ENCODE measurements at regions not wholly inside any gene's neighbourhood (a gene's known extent, or its start where the extent isn't known, plus 50 kb on each side); places are given as distances from the start of the nearest gene placed in this dataset.
"Not testable (repeated sequence)": the region's sequence is repeated elsewhere in the genome, so short reads cannot be mapped to it uniquely, and the experiment has no call there.

DNA sequence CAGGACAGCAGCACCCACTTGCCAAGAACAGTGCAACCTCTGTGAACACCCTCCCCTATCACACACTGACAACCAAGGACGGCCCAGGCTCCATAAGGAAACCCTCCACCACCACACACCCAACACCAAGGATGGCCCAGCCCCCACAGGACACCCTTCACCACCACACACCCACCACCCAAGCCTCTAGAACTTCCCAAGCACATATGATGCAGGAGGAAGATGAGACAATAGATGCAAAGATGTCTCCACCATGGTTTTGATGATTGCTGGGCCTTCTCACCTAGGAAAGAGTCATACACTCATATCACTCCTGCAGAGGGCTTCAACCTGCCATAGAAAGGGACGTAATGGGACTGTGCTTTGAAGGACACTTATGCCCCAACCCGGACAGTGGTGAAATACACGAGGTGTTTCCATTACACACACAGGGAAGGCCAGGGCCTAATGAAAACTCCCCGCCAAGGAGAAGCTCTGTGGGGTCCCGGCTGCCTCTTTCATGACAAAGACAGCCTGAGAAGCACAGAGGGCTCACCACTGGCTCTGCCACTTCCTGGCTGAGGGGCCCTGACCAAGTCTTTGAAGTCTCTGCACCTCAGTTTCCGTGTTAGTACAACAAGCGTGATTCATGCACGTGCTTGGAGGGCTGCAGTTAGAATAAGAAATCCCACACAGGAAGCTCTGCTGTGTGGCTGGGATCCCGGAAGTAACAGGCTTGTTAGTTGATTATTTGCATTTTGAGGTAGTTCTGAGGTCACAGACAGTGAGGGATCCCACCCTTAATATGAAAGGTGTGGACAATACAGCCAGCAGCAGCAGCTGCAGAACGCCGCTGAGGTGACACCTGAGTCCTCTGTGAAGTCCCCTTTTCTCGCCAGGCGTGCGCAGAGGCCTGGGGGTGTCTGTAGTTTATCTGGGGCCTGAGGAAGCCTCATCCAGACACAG, 61.9 kb upstream of the ATP12A start:
- peak; percentile 59 for DNase-seq (ENCODE audit: low read depth)

DNA sequence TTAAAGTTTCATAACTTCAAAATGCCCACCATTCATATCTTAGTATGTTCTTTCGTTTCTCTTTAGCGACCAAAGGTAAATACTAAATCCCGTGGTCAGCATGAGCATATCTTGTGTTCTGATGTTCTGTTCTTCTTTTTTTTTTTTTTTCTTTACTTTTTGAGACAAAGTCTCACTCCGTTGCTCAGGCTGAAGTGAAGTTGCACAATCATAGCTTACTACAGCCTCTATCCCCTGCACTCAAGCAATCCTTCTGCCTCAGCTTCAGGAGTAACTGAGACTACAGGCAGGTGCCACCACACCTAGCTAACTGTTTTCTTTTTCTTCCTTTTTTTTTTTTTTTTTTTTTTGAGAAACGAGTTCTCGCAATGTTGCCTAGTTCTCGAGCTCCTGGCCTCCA, 60.9 kb upstream of the ATP12A start:
- DNase-seq (ENCODE audit: low read depth), result no peak

DNA sequence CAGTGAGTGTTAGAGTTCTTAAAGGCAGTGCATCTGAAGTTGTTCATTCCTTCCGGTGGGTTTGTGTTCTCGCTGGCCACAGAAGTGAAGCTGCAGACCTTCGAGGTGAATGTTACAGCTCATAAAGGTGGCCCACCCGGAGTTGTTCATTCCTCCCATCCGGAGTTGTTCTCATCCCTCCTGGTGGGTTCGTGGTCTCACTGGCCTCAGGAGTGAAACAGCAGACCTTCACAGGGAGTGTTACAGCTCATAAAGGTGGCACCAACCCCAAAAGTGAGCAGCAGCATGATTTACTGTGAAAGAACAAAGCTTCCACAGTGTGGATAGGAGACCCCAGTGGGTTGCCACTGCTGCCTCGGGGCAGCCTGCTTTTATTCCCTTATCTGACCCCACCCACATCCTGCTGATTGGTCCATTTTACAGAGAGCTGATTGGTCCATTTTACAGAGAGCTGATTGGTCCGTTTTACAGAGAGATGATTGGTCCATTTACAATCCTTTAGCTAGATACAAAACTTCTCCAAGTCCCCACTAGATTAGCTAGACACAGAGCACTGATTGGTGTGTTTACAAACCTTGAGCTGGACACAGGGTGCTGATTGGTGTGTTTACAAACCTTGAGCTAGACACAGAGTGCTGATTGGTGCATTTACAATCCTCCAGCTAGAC, 57.6 kb upstream of the ATP12A start:
- not testable (repeated sequence) for DNase-seq (ENCODE audit: low read depth)

DNA sequence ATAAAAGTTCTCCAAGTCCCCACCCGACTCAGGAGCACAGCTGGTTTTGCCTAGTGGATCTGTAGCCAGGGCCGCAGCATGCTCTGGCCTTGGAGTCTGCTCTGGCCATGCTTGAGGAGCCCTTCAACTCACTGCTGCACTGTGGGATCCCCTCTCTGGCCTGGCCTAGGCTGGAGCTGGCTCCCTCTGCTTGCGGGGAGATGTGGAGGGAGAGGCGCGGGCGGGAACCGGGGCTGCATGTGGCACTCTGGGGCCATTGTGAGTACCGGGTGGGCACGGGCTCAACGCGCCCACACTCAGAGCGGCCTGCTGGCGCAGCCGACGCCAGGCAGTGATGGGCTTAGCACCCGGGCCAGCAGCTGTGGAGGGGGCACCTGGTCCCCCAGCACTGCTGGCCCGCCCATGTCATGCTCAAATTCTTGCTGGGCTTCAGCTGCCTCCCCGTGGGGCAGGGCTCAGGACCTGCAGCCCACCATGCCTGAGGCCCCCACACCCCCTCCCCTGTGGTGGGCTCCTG, 57.0 kb upstream of the ATP12A start:
- no peak for DNase-seq (ENCODE audit: low read depth)

DNA sequence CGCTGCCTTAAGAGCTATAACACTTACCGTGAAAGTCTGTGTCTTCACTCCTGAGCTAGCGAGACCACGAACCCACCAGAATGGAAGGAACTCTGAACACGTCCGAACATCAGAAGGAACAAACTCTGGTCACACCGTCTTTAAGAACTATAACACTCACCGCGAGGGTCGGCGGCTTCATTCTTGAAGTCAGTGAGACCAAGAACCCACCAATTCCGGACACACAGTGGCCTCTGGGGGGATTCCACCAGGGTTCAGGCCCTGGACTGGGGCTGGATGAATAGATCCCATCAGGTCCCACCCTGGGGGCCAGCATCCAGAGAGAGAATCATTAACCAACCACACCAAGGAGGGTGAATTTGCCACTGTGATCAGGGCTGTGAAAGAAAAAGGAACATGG, 55.8 kb upstream of the ATP12A start:
- DNase-seq (ENCODE audit: low read depth), result no peak

DNA sequence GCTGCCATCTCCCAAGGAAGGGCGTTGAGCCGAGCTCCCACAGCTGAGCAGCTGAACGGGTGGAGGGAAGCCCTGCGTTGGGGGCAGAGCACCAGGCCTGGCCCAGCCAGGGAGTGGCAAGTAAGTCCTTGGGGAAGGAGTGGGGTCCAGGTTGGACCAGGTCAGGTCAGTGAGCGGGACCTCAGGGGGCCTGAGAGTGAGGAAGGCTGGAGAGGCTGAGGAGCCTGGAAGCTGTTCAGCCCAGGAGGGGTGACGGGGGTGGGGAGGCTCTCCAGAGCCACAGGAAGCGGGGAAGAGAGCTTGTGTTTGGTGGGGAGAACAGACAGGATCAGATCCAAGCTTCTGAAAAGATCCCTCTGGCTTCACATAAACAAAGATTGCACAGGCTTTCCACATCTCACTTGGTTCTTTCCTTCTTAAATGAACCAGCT, 55.4 kb upstream of the ATP12A start:
- DNase-seq (ENCODE audit: low read depth), result no peak

DNA sequence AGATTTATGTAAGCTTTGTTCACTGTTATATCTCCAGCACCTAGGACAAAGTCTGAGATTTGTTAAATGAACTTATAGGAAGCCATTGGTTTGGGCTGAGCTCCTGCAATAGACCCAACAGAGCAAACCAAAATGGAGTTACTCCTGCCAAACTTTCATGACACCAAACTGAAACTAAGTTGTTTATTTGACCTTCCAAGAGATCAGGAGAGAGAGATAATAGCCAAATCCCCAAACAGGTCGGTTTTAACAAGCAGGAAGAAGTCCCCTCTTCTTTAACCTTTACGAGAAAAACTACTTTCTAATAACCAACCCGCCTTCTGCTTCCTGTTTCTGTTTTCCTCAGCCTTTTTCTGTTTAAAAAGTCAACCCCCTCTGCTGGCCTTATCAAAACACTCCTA, 54.9 kb upstream of the ATP12A start:
- no peak for DNase-seq (ENCODE audit: low read depth)

DNA sequence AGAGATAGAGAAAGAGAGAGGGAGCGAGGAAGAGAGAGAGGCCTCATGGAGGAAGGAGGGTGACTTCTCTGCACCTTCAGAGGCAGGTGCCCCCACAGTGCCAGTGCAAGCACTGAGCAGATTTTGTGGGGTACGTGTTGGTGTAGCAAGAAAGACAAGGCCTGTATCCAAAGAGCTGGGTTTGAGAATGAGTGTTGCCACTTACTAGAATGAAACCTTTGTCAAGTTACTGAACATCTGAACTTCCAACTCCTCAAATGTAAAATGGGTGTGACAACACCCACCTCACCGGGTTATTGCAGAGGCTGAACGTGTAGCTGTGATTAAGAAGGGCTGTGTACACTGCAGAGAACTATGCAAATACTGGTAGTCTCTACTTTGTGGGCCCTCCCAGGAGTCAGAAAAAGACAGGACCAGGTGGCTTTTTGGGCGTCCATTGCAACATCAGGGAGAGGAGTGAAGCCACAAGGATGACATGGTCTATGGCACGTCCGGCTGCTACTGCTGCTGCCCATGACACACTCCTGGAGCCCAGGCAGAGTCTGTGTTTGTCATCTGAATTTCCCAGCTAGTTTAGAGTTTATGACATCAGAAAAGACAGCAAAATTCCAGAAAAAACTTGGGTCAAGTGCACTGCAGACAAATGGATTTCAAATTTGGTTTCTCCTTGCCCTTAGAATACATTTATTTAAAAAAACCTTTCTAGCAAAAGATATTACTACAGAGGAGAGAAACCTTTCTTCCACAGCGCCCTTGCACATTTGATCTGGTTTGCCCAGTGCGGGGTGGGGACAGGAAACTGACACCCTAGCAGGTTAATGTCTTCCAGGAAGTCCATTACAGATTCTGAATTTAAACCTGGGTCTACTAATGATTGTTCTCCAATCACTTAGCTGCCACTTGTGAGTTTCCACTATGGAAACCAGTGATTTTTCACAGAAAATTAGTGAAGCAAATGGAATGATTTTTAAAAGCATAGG, 54.0 kb upstream of the ATP12A start:
- no peak for DNase-seq (ENCODE audit: low read depth)

DNA sequence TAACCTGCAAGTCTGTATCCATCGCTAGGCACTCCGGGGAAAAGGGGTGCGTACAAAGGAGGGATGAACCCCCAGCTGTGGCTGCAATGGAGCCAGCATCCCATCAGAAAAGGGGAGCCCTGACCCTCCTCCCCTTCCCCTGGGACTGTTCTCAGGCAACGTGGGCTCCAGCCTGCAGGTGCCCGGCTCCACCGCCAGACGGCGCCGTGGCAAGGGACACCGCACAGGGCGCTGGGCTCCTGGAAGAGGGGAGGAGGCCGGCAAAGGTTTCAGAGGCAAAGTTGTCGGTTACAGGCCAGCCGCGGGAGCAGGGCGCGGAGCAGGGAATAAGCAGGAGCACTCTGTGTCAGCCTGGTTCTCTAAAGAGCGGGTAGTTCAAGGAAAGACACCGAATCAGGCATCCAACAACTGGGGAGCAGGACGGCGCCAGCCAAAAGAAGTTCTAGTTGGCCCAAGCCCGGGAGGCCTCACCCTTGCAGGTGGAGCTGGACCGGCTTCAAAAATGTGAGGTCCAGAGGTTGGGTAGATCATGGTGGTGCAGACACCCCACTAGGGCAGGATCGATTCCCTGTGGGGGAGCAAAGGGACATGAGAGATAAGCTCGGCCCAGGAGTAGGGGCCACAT, 53.0 kb upstream of the ATP12A start:
- DNase-seq (ENCODE audit: low read depth), result no peak

DNA sequence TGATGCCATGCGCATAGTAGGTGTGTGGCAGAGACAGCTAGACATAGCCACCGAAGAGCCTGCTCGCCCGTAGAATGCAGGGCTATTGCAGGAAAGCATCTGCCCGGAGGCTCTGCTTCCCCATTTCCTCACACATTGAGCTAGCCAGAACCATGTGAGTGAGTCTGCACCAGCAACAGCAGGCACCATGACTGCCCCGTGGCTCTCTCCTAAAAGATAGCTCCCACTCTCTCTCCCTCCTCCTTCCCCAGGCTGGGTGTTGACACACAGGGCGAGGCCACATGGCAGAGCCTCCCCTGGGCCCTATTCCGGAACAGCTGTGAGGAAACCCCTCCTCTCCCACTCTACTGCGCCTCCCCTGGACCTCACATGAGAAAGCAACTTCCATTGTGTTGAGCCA, 52.3 kb upstream of the ATP12A start:
- no peak for DNase-seq (ENCODE audit: low read depth)

DNA sequence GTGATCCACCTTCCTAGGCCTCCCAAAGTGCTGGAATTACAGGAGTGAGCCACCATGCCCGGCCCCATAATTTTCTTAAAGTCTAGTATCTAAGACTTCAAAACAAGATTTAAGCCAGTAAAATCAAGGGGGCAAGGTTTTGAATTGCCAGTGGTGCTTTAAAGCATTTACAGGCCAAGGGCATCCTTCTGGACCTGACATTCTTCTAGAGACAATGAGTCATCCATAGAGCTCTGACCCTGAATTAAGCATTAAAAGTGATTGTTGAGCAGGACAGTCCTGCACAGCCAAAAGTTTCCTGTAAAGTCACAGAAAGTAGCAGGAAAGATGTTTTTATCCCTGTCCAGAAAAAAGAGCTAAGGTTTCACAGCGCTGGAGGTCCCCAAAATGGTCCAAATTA, 50.9 kb upstream of the ATP12A start:
- no peak for DNase-seq (ENCODE audit: low read depth)

DNA sequence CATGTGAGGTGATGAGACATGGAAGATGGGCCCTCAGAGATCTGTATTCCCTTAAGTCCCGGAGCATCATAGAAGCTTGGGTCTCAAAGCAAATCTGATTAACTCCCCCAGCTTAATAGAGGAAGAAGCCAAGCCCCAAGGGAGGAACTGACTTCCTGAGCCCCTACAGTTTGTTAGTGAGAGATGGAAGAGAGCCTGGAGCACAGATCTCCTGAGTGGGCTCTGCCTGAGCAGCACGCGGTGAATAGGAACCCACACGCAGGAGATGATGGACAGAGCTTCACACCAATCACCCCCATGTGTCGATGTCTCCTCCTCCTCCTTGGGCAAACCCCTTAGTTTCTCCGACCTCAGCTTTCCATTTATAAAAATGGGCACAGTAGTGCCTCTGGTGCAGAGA, 50.1 kb upstream of the ATP12A start:
- no peak for DNase-seq (ENCODE audit: low read depth)
